HG03565 (cell line): ENCODE measurements at regions not wholly inside any gene's neighbourhood (a gene's known extent, or its start where the extent isn't known, plus 50 kb on each side); places are given as distances from the start of the nearest gene placed in this dataset.

ENCODE experiments used
- ATAC-seq: cut with Tn5 transposase; IDR thresholded peaks from one replicate; pipeline ENCODE4 v1.9.1; 2021; ENCODE audit warnings: mild to moderate bottlenecking, moderate library complexity; ENCODE audit not compliant: unreplicated experiment

DNA sequence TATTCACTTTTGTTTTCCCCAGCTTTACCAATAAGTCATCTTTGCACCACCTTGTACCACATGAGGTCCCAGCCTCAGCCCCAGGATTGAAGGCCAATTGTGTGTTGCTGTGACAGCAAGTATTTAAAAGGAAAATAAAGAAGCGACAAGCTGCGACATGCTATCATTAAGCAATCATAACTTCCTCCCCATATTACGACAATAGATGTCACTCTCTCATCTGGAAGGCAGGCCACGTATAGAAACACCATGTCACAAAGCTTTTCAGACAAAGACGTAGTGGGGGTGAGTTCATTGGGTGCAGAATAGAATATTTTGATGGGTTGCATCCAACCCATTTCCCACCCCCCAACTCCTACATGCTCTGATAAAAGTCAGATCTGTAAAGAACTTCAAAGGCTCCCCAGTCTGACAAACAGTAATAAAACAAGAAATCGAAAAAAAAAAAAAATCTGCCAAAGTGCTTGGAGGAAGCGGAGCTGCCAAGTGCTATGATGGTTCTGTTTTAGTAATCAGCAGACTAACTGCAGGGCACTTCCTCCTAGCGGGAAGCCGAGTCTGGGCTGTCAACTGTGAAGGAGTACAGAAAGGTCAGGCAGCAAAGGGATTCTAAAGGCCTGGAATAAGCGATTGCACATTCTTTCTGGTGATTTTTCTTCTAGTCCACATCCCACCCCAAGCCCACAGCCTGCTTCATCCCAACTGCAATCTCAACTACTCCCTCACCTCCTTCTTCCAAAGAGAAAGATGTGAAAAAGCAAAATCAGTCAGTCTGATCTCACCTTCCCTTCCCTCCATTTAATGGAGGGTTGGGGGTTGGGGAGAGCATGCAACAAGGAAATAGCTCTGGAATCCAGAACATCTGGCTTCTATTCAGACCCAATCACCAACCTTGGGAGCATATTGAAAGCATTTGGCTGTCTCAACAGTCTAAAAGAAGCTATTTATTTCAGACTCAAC, 131.4 kb upstream of the UBASH3B start:
- no peak for ATAC-seq

DNA sequence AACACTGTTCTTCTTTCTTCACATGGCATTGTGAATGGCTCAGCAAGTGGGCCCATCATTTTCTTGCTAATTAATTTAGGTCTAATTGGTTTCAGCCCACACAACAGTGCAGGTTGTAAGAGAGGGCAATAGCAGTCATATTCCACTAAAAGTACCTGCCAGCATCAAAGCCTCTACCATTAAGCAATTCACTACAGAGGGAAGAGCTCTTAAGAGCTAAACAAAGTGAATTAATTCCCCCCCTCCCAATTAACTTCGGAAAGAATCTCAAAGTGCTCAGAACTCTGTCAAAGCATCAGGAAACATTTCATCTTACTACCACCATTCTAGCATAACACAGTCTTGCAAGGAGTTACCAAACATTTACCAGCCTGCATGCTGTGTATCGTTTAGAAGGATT, 133.9 kb upstream of the UBASH3B start:
- no peak for ATAC-seq

DNA sequence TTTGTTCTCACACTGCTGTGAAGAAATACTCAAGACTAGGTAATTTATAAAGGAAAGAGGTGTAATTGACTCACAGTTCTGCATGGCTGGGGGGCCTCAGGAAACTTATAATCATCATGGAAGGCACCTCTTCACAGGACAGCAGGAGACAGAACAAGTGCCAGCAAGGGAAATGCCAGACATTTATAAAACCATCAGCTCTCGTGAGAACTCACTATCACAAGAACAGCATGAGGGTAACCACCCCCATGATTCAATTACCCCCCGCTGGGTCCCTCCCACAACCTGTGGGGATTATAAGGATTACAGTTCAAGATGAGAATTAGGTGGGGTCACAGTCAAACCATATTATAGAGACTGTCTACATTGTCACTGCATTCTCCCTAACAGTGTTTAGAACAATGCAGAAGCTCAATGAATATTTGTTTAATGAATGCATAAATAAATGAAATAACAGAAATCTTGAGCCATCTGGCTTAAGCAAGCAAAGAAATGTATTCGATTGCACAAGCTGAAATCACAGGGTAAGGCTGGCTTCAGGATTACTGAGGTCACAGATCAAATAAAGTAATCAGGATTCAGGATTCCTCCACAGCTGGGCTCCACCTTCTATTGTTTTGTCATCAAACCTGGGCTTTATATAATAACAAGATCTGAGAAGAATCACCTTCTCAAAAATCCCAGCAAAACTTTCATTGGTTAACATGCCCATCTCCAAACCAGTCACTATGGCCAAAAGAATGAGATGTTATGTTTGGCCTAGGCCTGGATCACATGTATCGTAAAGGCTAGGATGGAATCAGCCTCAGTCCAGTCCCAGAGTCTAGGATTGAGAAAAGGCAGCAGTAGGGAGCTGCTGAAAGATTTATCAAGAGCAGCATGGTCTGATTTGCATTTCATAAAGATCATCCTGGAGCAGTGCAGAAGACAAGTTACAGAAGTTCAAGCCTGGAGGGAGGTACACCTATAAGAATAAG, 137.8 kb upstream of the UBASH3B start:
- ATAC-seq = no peak

DNA sequence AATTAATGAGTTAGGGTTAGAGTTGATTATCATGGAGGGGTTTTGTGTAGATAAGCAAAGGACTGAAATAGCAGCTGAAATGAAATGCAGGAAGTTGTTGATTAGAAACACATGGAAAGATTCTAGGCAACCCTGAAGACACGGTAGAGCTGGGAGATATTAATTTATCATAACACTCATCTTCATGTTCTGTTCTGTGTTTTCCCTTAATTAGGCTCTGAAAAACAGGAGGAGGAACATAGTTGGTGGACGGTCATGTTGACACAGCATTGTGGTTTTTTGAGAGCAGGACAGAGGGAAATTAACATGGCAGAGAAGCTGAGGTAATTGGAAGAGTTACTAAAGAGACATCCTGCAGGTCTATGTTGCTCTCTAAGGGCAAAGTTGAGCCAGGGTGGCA, 138.8 kb upstream of the UBASH3B start:
- no peak for ATAC-seq

DNA sequence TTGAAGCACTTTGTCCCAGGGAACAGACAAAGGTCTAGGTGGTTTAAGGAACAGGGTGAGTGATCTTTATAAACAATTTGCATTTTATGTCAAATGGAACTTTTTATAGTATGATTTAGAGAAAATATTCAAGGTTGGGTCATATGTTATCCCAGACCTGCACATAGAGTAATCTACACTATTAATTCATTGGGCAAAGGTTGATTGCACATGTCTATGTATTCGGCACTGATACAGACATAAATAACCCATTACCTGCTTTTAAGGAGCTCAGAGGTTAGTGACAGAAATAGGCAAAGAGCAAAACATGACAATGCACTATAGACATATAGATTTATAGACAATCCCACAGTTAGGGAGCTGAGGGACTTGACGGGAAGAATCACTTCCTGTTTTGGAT, 141.5 kb upstream of the UBASH3B start:
- no peak for ATAC-seq

DNA sequence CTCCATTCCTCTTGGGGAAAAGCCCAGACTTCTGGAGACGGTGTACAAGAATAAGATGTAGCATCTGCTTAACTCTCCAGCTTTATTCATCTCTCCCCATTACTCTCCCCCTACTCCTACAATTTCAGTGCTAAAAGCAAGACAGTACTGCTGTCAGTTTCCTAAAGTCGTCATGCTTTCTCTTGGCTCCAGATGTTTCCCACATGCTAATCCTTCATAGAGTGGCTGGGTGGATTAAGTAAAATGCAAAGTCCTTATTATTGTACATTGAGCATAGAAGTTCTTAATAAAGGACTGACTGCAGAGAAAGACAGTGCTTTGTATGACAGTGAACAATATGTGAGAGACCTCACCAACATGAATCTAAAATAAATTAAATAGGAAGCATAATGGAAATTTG, 142.2 kb upstream of the UBASH3B start:
- no peak for ATAC-seq

DNA sequence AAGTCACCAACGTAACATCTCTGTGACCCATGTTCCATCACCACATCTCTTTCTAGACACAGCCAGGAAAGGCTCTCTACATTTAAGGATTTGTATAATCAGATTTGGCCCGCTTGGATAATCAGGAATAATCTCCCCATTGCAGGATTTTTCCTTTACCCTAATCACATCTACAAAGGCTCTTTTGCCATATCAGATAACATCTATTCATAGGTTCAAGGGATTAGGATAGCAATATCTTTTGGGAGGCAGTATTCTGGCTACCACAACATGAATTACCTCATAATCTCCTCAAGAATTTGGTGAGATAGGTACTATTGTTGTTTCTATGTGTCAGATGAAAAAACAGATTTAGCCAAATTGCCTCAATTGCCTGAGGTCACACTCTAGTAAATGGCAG, 142.8 kb upstream of the UBASH3B start:
- no peak for ATAC-seq

DNA sequence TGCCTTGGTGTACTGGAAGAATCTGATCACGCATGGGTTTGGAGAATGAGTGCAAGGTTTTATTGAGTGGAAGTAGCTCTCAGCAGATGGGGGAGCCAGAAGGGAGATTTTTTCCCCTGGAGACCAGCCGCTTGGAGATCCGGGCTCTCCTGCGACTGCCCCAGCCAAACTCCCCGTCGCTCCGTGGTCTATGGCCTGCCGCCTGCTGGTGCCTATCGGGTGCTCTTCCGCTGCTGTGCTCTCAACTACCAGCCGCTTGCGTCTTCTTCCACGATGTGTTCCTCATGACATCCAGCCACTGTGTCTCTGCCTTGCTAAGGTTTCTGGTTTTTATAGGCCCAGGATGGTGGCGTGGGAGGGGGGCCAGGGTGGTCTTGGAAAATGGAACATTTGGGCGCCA, 145.6 kb upstream of the UBASH3B start:
- ATAC-seq = no peak

DNA sequence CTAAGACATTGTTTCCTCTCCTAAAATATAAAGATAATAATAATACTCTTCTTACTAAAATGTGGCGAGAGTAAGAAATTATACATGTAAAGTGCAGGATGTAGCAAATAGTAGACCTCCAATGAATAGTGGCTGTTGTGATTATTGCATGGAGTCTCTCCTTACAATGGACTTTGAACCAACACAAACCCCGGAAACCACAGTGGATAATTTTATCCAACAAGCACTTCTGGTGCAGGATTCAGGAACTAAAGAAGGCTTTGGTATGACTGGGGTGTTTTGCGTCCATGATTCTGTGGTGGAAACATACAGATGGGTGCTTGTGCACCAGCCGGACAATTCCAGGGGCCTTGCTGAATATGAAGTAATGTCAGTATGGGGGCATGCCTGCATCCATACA, 146.4 kb upstream of the UBASH3B start:
- no peak for ATAC-seq

DNA sequence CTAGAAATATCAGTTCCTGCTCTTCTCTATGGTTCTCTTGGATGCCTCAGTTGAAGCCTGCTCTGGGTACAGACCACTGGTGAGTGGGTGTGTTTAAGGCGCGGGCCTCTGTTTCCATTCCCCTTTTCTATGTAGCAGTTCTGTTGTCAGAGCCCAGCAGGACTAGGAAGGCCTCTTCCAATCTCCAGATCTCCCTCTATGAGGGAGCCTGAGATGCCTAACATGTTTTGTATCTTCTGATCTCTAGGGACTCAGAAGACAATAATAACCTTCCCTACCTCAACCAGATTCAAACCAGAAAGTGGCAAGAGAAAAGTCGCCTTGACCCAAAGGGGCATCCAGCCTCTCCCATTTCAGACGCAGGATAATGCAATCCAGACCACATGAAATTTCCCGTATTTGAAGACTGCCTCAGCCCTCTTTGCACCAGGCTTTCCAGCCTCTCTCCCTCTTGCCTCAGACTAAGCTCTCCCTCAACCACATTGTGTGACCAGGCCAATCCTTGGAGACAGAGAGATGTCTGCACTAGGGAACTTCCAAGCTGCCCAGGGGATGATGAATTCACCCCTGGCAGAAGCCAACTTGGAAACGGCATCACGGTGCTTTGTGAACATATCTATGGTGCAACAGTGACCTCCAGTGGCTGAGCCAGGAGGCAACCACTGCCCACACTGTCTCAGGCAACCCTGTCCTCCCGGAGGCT, 150.1 kb upstream of the UBASH3B start:
- peak; percentile 84 for ATAC-seq

DNA sequence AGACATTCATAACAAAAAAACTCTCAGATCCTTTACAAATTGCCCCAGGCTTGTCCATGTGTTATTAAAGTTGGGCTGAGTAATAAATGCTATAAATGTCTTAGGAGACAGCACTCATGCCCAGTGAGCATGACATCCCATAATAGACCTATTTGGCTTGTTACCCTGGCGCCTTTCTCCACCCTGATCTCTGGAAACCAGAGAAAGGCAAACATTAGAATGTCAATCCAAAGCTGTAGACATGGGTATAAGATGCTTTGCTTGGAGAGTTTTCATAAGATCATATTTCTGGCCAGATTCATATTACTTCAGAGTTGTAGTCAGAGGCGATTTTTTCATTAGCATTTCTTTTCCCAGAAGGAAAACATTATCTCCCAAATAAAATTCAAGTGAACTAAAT, 161.3 kb upstream of the UBASH3B start:
- ATAC-seq = no peak

DNA sequence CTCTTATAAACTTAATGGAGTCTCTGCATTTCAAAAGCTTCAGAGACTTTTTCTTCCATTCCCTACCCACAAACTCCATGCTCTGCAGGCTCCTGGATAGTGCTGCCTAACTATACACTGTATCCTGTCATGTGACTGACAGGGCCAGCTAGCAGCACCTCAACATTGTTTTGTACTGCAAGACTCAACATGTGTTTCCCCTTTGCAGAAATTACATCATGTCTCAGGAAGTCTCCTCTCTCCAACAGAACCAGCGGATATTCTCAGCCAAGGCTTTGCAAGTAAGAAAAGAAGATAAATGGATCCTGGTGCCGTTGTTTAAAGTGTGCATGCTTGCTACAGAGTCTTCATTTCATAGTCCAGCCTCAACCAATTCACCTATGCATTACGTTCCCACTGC, 164.0 kb upstream of the UBASH3B start:
- ATAC-seq = no peak

DNA sequence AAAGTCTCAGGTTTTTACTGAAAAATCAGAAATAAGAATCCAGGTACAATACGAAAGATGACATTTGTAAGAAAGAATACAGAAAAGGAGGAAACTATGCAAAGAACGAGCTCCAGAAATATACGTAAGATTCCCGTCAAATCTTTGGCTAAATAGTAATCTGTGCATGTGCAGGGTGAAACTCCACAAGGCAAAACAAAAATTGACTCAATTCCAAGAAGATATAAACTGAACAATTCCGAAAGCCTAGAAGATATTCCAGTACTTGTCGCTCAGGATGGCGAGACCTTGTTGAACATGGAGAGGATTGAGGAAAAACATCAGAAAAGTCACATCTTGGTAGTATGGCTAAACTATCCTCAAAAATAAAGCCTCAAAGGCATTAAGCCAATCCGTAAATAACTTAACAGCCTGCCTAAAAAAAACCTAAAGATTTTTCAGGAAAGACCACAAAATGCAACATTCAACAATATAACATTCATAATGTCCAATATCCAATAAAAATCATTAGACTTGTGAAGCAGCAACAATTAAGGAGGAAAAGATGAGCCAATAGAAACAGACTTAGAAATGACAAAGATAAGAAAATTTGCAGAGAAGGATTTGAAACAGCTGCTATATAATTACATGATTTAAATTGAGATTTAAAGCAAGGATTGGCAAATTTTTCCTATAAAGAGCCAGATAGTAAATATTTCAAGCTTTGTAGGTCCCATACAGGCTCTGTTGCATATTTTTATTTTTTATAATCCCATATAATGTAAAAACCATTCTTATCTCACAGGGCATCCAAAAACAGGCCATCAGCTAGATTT, 166.4 kb upstream of the UBASH3B start:
- no peak for ATAC-seq

DNA sequence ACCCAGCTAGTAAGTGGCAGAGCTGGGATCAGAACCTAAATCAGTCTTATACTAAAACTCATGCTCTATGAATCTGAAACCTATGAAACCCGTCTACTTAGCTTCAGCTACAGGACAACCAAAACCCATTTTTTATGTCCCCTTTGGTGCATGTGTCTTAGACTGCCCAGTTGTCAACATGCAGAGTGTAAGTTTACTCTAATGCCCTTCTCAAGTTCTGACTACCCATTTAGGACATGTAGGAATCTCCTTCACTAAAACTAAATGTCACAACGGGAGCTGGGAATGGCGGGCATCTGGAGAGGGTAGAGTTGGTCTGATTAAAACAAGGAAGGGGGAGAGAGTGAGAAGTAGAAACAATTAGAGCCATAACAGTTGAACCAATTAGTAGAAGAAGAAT, 167.9 kb upstream of the UBASH3B start:
- no peak for ATAC-seq

DNA sequence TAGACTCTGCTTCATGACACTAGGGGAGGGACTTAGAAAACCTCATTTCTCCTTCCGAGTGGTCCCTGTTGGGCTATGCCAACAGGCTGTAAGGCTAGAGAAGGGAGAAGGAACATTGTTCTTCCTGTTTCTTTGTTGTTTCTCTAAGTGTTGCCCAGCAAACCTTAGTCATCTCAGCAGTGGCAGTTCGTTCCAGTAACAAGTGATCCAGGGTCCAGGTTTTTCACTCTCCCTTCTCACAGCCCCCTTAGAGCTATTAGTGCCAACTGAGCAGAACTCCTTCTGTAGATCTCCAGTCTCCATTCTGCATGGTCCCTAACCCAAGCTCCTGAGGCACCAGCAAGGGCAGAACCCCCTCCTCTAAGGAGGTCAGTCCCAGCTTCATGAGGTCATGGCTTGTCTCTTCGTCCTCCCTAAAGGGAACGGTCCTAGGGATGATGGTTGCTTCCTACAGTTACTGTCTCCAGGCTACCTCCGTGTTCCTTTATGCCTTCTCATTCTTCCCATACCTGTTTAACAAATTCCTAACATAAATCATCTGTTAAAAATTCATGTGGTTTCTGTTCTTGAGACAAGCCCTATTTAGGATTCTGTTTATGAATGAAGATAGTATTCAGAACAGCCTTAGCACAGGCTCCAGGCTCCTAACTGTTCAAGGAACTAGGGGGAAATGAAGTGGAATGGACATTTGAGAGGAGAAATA, 168.6 kb upstream of the UBASH3B start:
- no peak for ATAC-seq

DNA sequence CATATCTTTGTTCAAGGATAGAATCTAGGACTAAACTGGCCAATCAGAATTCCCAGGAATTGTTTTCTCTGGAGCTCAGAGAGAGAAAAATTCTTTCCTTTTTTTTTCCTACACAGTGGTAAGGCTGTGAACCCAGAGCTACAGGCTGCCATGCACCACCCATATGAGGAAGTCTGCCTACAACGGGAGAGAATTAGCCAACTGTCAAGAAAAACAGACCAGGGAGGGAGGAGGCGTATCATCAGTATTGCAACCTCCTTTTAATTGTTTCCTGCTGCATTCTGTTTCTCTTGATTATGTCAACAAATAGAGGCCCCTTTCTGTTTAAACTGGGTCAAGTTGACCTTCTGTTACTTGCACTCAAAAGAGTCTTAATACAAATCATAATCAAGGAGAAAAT, 176.5 kb upstream of the UBASH3B start:
- no peak for ATAC-seq

DNA sequence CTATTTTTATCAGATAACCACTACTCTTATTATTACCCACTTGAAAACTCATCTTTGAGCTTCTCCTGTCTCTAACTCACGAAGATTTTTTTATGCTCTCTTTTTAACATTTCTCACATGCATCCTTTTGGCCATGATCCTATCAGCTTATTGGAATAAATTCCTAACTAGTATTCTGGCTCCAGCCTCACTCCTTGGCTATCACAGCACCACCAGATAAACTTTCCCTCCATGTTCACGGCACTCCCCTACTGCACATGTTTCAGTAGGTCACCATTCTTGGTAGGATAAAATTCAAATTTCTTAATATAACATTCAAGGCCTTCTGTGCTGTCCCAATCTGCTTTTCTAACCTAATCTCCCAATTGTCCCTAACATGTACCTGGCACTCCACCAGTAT, 186.6 kb upstream of the UBASH3B start:
- no peak for ATAC-seq

DNA sequence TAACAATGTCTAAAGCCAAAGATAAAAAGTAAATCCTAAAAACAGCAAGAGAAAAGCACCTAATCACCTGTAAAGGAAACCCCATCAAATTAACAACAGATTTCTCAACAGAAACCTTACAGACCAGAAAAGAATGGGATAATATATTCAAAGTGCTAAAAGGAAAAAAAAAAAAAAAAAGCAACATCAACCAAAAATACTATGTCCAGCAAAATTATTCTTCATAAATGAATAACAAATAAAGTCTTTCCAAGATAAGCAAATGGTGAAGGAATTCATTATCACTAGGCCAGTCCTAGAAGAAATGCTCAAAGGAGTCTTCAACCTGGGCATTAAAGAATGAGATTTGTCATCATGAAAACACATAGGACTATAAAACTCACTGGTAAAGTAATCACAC, 192.0 kb upstream of the UBASH3B start:
- no peak for ATAC-seq

DNA sequence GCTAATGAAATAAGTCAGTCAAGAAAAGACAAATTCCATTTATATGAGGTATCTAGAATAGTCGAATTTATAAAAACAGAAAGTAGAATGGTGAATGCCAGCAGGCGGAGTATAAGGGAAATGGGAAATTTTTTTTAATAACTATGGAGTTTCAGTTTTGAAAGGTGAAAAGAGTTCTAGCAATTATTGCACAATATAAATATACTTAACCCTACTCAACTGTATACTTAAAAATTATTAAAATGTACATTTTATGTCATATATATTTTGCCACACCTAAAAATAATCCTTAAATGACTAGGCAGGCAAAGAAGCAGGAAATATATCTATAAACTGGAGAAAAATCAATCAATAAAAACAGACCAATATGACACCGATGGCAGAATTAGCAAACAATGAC, 196.5 kb upstream of the UBASH3B start:
- ATAC-seq = no peak

DNA sequence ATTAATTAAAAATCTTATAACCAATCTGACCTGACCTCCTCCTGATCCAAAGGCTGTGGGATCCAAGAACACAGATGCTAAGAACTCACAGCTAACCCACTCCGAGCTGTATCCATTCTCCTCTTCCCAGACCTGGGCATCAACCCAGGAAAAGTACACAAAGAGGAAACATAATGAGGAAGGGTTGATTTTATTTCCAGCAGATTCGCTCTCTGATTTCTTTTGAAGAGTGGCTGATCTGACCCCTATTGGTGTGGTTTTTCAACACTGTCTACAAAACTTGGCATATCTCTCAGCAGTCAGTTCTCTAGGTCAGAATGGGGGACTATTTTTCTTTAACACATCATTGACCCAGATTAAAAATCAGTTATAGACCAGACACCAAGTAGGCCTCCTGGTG, 201.9 kb upstream of the UBASH3B start:
- no peak for ATAC-seq
